Liver (tissue), 7 donors: ENCODE measurements at regions not wholly inside any gene's neighbourhood (a gene's known extent, or its start where the extent isn't known, plus 50 kb on each side); places are given as distances from the start of the nearest gene placed in this dataset.

Experiments
- DNase-seq: peaks from one replicate; pipeline ENCODE4 v3.0.0-alpha.2; 2017; ENCODE audit warnings: low spot score
- H3K27ac ChIP-seq, 2 donors: one replicate each; pipeline ENCODE4 v1.7.0; 2013; ENCODE audit warnings: inconsistent platforms in 2 of 2, low read length in 2 of 2, control low read depth in 1 of 2, low read depth in 1 of 2, mild to moderate bottlenecking in 1 of 2
- H3K27me3 ChIP-seq, 4 donors: one replicate each; pipeline versions ENCODE4 v1.6.1 to v1.7.0; 2013; ENCODE audit warnings: low read length in 3 of 4, inconsistent platforms in 1 of 4, mild to moderate bottlenecking in 1 of 4, moderate library complexity in 1 of 4; ENCODE audit not compliant: control insufficient read depth in 4 of 4, insufficient read depth in 4 of 4
- H3K36me3 ChIP-seq, 4 donors: one replicate each; pipeline versions ENCODE4 v1.6.1 to v1.7.0; 2013; ENCODE audit warnings: low read length in 3 of 4, mild to moderate bottlenecking in 3 of 4, low read depth in 1 of 4, moderate library complexity in 1 of 4; ENCODE audit not compliant: control insufficient read depth in 4 of 4, insufficient read depth in 3 of 4
- H3K4me1 ChIP-seq, 4 donors: one replicate each; pipeline versions ENCODE4 v1.6.1 to v1.7.0; 2013; ENCODE audit warnings: low read length in 3 of 4, mild to moderate bottlenecking in 3 of 4, moderate library complexity in 1 of 4; ENCODE audit not compliant: control insufficient read depth in 4 of 4, insufficient read depth in 4 of 4
- H3K4me3 ChIP-seq, 3 donors: one replicate each; pipeline versions ENCODE4 v1.6.1 to v1.7.0; 2013; ENCODE audit warnings: low read length in 3 of 3, control low read depth in 1 of 3, low read depth in 1 of 3, mild to moderate bottlenecking in 1 of 3
- H3K9ac ChIP-seq, 2 donors: one replicate each; pipeline ENCODE4 v1.7.0; 2013; ENCODE audit warnings: low read length in 2 of 2, mild to moderate bottlenecking in 2 of 2, moderate library complexity in 2 of 2, control low read depth in 1 of 2, low read depth in 1 of 2
- H3K9me3 ChIP-seq, 4 donors: one replicate each; pipeline versions ENCODE4 v1.6.1 to v1.7.0; 2013; ENCODE audit warnings: low read length in 3 of 4; ENCODE audit not compliant: control insufficient read depth in 4 of 4
- EGR1 ChIP-seq, 2 donors: IDR thresholded peaks; 2 replicates each; pipeline ENCODE4 v1.6.1; 2016 to 2018; ENCODE audit warnings: antibody characterized with exemption in 2 of 2, low read depth in 2 of 2
- FOXA1 ChIP-seq: IDR thresholded peaks from 2 replicates; pipeline ENCODE4 v1.6.1; 2016; ENCODE audit warnings: antibody characterized with exemption
- FOXA2 ChIP-seq: IDR thresholded peaks from 2 replicates; pipeline ENCODE4 v1.6.1; 2016; ENCODE audit warnings: antibody characterized with exemption
- GABPA ChIP-seq, 2 donors: IDR thresholded peaks in 1 of 2; conservative IDR thresholded peaks in 1 of 2; 2 replicates each; pipeline ENCODE4 v1.6.1; 2016; ENCODE audit warnings: antibody characterized with exemption in 2 of 2, mild to moderate bottlenecking in 1 of 2, moderate library complexity in 1 of 2
- HNF4A ChIP-seq, 2 donors: conservative IDR thresholded peaks; 2 replicates each; pipeline ENCODE4 v1.6.1; 2016; ENCODE audit warnings: antibody characterized with exemption in 2 of 2, mild to moderate bottlenecking in 2 of 2
- HNF4G ChIP-seq: IDR thresholded peaks from 2 replicates; pipeline ENCODE4 v1.6.1; 2016; ENCODE audit warnings: antibody characterized with exemption
- JUND ChIP-seq, 2 donors: IDR thresholded peaks; 2 replicates each; pipeline ENCODE4 v1.6.1; 2016; ENCODE audit warnings: antibody characterized with exemption in 2 of 2
- NR2F2 ChIP-seq: IDR thresholded peaks from 2 replicates; pipeline ENCODE4 v1.6.1; 2016; ENCODE audit warnings: antibody characterized with exemption
- RAD21 ChIP-seq, 2 donors: IDR thresholded peaks; 2 replicates each; pipeline ENCODE4 v1.6.1; 2016; ENCODE audit warnings: antibody characterized with exemption in 2 of 2, mild to moderate bottlenecking in 2 of 2
- RXRA ChIP-seq, 2 donors: IDR thresholded peaks; 2 replicates each; pipeline ENCODE4 v1.6.1; 2017 to 2018; ENCODE audit warnings: antibody characterized with exemption in 2 of 2, mild to moderate bottlenecking in 1 of 2
- SP1 ChIP-seq: IDR thresholded peaks from 2 replicates; pipeline ENCODE4 v1.6.1; 2018; ENCODE audit warnings: antibody characterized with exemption, mild to moderate bottlenecking
- TAF1 ChIP-seq: conservative IDR thresholded peaks from 2 replicates; pipeline ENCODE4 v1.6.1; 2016; ENCODE audit warnings: antibody characterized with exemption, mild to moderate bottlenecking
- YY1 ChIP-seq: IDR thresholded peaks from 2 replicates; pipeline ENCODE4 v1.6.1; 2016; ENCODE audit warnings: antibody characterized with exemption, mild to moderate bottlenecking
- WGBS: extraction: QIAGEN DNeasy Blood & Tissue Kit; methylation state at CpG from one replicate; pipeline ENCODE4 v1.1.7; 2013; 5-methylcytosine and 5-hydroxymethylcytosine counted together
- TF ChIP-seq, protein P1 (sequence below): IDR thresholded peaks from 2 replicates; pipeline ENCODE4 v1.6.1; 2016; ENCODE audit warnings: antibody characterized with exemption
- TF ChIP-seq, protein P2 (sequence below): IDR thresholded peaks from 2 replicates; pipeline ENCODE4 v1.6.1; 2016; ENCODE audit warnings: antibody characterized with exemption
- TF ChIP-seq, protein P3 (sequence below): IDR thresholded peaks from 2 replicates; pipeline ENCODE4 v1.6.1; 2016; ENCODE audit warnings: antibody characterized with exemption
- TF ChIP-seq, protein P4 (sequence below): IDR thresholded peaks from 2 replicates; pipeline ENCODE4 v1.6.1; 2016; ENCODE audit warnings: antibody characterized with exemption, mild to moderate bottlenecking
- donor health status: healthy.
- donor health status: healthy.
- donor health status: healthy.
- donor health status: healthy.

DNA sequence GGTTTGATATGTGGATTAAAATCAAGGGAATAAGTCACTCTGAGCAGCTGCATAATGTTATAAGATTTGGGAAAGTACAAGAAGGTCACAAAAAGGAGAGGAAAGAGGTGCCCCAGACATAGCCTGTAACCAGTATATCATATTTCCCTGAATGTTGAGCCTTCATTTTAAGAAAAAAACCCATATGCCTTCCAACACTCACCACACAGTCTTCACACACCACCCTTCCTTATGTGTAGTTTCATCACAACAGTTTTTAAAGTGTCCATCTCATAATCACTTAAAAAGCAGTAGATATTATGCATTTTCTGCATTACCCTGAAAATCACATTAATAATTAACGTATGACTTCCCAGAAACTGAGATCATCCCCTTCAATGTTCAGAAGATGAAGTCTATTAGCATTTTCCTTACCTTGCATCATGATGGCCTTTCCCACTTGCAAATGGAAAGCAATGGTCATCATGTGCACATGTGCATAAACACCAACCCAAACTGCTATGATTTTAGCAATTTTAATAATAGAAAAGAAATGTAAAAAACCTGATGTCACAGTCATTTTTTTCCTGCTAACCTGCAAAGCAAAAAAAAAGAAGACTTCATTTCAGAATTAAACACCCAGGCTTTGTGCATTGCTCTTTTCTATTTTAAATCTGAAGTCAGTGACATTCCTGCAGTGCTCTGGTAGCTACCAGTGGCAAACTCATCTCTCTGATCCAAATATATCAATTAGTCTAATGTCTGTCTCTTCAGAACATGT is 465.0 kb downstream of the SUCLG1 start:
- H3K36me3 ChIP-seq = no peaks in the 10 kb centered on the region
- 76% methylated on average over 1 of the region's 1 CpG for WGBS
- H3K9me3 ChIP-seq = peaks cover 0 to 5% (median 0%) of the 10 kb centered on the region in 4 donors
- H3K27me3 ChIP-seq = peaks cover 0 to 2% (median 0%) of the 10 kb centered on the region in 4 donors
- no peak overlapping the region for H3K27ac ChIP-seq
- TF ChIP-seq, protein P1, sequence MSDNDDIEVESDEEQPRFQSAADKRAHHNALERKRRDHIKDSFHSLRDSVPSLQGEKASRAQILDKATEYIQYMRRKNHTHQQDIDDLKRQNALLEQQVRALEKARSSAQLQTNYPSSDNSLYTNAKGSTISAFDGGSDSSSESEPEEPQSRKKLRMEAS = no peak
- TF ChIP-seq JUND (IDR thresholded peaks at IDR 0.05) (no peak), EGR1 (IDR thresholded peaks at IDR 0.05; ENCODE audit: low read depth in 2 of 2) (no peak), GABPA (IDR thresholded peaks at IDR 0.05 in 1 of 2, conservative IDR thresholded peaks at IDR 0.05 in 1 of 2) (no peak), YY1 (no peak), TAF1 (no peak), RXRA (IDR thresholded peaks at IDR 0.05) (no peak), RAD21 (IDR thresholded peaks at IDR 0.05) (no peak), NR2F2 (no peak), SP1 (no peak), FOXA2 (no peak)
- TF ChIP-seq, protein P2, sequence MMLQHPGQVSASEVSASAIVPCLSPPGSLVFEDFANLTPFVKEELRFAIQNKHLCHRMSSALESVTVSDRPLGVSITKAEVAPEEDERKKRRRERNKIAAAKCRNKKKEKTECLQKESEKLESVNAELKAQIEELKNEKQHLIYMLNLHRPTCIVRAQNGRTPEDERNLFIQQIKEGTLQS = no peak
- no peak overlapping the region for H3K4me3 ChIP-seq
- H3K9ac ChIP-seq = no peak overlapping the region
- DNase-seq = no peak
- no peaks in the 10 kb centered on the region for H3K4me1 ChIP-seq

DNA sequence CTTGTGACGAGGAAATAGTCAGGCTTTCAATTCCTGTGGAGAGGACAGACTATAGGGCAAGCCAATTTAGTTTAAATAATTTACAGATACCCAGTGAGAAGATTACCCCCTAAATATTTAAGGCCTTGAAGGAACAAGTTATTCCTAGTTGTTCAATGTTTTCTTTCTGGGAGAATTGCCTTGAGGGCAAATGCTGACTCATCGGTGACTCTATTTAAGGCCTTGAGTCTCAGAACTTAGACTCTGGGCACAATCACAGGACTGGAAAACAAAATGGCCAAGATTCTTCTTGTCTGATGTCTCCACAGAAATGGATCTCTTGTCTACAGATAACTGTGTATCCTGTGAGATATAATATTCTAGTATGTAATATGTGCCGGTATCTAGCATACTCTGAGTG is 467.1 kb downstream of the SUCLG1 start:
- Histone ChIP-seq H3K4me1 (no peaks in the 10 kb centered on the region), H3K27ac (no peak overlapping the region), H3K4me3 (no peak overlapping the region), H3K36me3 (no peaks in the 10 kb centered on the region), H3K9ac (no peak overlapping the region), H3K9me3 (peaks cover 0 to 5% (median 1%) of the 10 kb centered on the region in 4 donors), H3K27me3 (peaks cover 0 to 2% (median 0%) of the 10 kb centered on the region in 4 donors)
- TF ChIP-seq NR2F2 = no peak
- TF ChIP-seq FOXA1 = no peak
- no peak for TF ChIP-seq SP1
- TF ChIP-seq YY1 = no peak
- TF ChIP-seq, protein P2 = no peak
- TF ChIP-seq TAF1 = no peak
- TF ChIP-seq, protein P3, sequence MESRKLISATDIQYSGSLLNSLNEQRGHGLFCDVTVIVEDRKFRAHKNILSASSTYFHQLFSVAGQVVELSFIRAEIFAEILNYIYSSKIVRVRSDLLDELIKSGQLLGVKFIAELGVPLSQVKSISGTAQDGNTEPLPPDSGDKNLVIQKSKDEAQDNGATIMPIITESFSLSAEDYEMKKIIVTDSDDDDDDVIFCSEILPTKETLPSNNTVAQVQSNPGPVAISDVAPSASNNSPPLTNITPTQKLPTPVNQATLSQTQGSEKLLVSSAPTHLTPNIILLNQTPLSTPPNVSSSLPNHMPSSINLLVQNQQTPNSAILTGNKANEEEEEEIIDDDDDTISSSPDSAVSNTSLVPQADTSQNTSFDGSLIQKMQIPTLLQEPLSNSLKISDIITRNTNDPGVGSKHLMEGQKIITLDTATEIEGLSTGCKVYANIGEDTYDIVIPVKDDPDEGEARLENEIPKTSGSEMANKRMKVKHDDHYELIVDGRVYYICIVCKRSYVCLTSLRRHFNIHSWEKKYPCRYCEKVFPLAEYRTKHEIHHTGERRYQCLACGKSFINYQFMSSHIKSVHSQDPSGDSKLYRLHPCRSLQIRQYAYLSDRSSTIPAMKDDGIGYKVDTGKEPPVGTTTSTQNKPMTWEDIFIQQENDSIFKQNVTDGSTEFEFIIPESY = no peak
- TF ChIP-seq RXRA (IDR thresholded peaks at IDR 0.05) = no peak
- TF ChIP-seq HNF4A (conservative IDR thresholded peaks at IDR 0.05) = no peak
- TF ChIP-seq RAD21 (IDR thresholded peaks at IDR 0.05) = no peak
- TF ChIP-seq FOXA2 = no peak
- DNase-seq = no peak
- WGBS = 84% methylated on average over 3 of the region's 3 CpGs

DNA sequence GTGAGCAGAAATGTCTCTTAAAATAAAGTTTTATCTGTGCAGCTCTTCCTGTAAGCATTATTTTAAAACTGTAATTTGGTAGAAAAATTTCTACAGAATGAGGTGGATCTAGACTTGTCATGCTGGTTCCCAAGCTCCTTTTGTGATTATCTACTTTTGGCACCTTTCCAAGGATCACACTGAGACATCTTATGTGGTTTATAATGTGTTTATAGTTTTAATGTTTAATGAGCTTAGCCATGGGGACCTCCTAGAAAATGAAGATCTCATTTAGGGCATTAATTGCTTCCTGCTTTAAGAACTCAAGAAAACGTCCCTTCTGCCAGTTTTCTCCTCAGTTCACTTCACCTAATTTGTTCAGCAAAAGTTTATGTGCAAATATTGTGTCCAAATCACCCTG is 468.4 kb downstream of the SUCLG1 start:
- H3K9ac ChIP-seq = no peak overlapping the region
- H3K9me3 ChIP-seq = peaks cover 0 to 5% (median 1%) of the 10 kb centered on the region in 4 donors
- no peaks in the 10 kb centered on the region for H3K4me1 ChIP-seq
- TF ChIP-seq, protein P2 = no peak
- TF ChIP-seq, protein P3 = no peak
- no peak for TF ChIP-seq HNF4A (conservative IDR thresholded peaks at IDR 0.05)
- no peak for TF ChIP-seq FOXA2
- no peak for TF ChIP-seq GABPA (IDR thresholded peaks at IDR 0.05 in 1 of 2, conservative IDR thresholded peaks at IDR 0.05 in 1 of 2)
- TF ChIP-seq FOXA1 = no peak
- no peak for TF ChIP-seq HNF4G
- TF ChIP-seq, protein P4, sequence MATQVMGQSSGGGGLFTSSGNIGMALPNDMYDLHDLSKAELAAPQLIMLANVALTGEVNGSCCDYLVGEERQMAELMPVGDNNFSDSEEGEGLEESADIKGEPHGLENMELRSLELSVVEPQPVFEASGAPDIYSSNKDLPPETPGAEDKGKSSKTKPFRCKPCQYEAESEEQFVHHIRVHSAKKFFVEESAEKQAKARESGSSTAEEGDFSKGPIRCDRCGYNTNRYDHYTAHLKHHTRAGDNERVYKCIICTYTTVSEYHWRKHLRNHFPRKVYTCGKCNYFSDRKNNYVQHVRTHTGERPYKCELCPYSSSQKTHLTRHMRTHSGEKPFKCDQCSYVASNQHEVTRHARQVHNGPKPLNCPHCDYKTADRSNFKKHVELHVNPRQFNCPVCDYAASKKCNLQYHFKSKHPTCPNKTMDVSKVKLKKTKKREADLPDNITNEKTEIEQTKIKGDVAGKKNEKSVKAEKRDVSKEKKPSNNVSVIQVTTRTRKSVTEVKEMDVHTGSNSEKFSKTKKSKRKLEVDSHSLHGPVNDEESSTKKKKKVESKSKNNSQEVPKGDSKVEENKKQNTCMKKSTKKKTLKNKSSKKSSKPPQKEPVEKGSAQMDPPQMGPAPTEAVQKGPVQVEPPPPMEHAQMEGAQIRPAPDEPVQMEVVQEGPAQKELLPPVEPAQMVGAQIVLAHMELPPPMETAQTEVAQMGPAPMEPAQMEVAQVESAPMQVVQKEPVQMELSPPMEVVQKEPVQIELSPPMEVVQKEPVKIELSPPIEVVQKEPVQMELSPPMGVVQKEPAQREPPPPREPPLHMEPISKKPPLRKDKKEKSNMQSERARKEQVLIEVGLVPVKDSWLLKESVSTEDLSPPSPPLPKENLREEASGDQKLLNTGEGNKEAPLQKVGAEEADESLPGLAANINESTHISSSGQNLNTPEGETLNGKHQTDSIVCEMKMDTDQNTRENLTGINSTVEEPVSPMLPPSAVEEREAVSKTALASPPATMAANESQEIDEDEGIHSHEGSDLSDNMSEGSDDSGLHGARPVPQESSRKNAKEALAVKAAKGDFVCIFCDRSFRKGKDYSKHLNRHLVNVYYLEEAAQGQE = no peak
- TF ChIP-seq EGR1 (IDR thresholded peaks at IDR 0.05; ENCODE audit: low read depth in 2 of 2) = no peak
- no peak for TF ChIP-seq RAD21 (IDR thresholded peaks at IDR 0.05)
- TF ChIP-seq JUND (IDR thresholded peaks at IDR 0.05) = no peak
- TF ChIP-seq SP1 = no peak
- H3K36me3 ChIP-seq = no peaks in the 10 kb centered on the region
- no peak overlapping the region for H3K4me3 ChIP-seq
- H3K27me3 ChIP-seq = peaks cover 0 to 2% (median 0%) of the 10 kb centered on the region in 4 donors
- H3K27ac ChIP-seq = no peak overlapping the region
- no peak for DNase-seq
- 53% methylated on average over 1 of the region's 1 CpG for WGBS
